Muscle layer of colon (tissue), 2 donors: ENCODE measurements at regions not wholly inside any gene's neighbourhood (a gene's known extent, or its start where the extent isn't known, plus 50 kb on each side); places are given as distances from the start of the nearest gene placed in this dataset.
A peak's percentile ranks its signal among the peaks of the same experiment; 100 is the strongest.
"Not testable (repeated sequence)": the region's sequence is repeated elsewhere in the genome, so short reads cannot be mapped to it uniquely, and the experiment has no call there.

ENCODE experiments used
- H3K27ac ChIP-seq: one replicate; pipeline ENCODE4 v1.7.0; 2013; ENCODE audit warnings: low read depth, mild to moderate bottlenecking, low read length, moderate library complexity
- H3K27me3 ChIP-seq, 2 donors: one replicate each; pipeline ENCODE4 v1.7.0; 2013; ENCODE audit warnings: low read length in 2 of 2, mild to moderate bottlenecking in 2 of 2; ENCODE audit not compliant: insufficient read depth in 2 of 2, control insufficient read depth in 1 of 2
- H3K36me3 ChIP-seq: one replicate; pipeline ENCODE4 v1.7.0; 2013; ENCODE audit warnings: mild to moderate bottlenecking, low read length; ENCODE audit not compliant: insufficient read depth
- H3K4me1 ChIP-seq: one replicate; pipeline ENCODE4 v1.7.0; 2013; ENCODE audit warnings: mild to moderate bottlenecking, low read length; ENCODE audit not compliant: insufficient read depth
- H3K4me3 ChIP-seq, 2 donors: one replicate each; pipeline ENCODE4 v1.7.0; 2013; ENCODE audit warnings: low read length in 2 of 2, low read depth in 1 of 2, mild to moderate bottlenecking in 1 of 2, moderate library complexity in 1 of 2
- H3K9ac ChIP-seq: one replicate; pipeline ENCODE4 v1.7.0; 2013; ENCODE audit warnings: low read length
- H3K9me3 ChIP-seq: one replicate; pipeline ENCODE4 v1.7.0; 2013; ENCODE audit warnings: mild to moderate bottlenecking, low read length
- donor health status: abdominal sarcoma.
- donor health status: Adenocarcinoma of cecum.

- not testable (repeated sequence) for H3K4me3 ChIP-seq, H3K9ac ChIP-seq, H3K27ac ChIP-seq, H3K9me3 ChIP-seq, H3K4me1 ChIP-seq, H3K27me3 ChIP-seq, H3K36me3 ChIP-seq
Measured at GRCh38 chr6:166700871-166701270, 73.8 kb upstream of the RPS6KA2 start.

DNA sequence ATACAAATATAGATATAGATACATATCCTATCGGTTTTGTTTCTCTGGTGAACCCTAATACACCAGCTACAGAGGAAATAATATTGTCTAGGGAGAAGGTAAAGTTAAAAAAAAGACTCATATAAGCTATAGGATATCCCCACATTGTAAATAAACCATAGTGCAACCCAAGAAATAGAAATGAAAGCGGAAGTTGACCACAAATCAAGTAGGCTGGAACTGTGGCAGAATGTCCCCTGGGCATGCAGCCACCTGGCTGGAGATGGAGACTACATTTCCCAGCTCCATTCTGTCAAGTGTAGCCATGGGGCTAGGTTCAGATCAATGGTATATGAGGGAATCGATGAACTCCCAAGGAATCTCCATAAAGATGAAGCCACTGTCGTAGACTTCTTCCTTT lies 70.1 kb upstream of the RPS6KA2 start:
- H3K9ac ChIP-seq: no peak overlapping the region
- H3K4me3 ChIP-seq: no peak overlapping the region
- H3K27me3 ChIP-seq: no peaks in the 10 kb centered on the region
- no peaks in the 10 kb centered on the region for H3K9me3 ChIP-seq
- H3K4me1 ChIP-seq: no peaks in the 10 kb centered on the region
- no peak overlapping the region for H3K27ac ChIP-seq
- H3K36me3 ChIP-seq: no peaks in the 10 kb centered on the region

DNA sequence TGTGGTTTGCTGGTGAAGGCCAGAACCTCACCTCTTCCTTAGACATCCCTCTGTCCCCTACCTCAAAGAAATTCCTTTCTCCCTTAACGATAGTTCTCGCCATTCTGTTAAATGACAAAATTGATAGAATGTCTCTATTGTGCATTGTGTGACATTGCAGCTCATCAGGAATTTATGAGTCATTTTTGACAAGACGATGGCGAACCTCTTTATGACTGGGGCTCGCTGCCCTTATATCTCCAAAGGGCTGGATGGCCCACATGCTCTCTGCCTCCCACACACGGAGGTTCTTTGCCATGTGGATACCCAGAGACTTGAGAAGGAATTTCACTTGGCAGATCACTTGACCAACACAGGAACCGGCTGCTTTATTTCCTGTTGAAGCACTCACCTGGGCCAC lies 66.8 kb upstream of the RPS6KA2 start:
- Histone ChIP-seq H3K36me3 (no peaks in the 10 kb centered on the region), H3K4me1 (peaks cover 7% of the 10 kb centered on the region), H3K9me3 (no peaks in the 10 kb centered on the region), H3K4me3 (no peak overlapping the region), H3K27me3 (no peaks in the 10 kb centered on the region), H3K9ac (no peak overlapping the region), H3K27ac (no peak overlapping the region)

GRCh38 chr6:166692723-166693302 lies 65.8 kb upstream of the RPS6KA2 start:
- Histone ChIP-seq H3K4me1 (peaks cover 7% of the 10 kb centered on the region), H3K36me3 (no peaks in the 10 kb centered on the region), H3K9me3 (no peaks in the 10 kb centered on the region), H3K4me3 (no peak overlapping the region), H3K27me3 (no peaks in the 10 kb centered on the region), H3K27ac (no peak overlapping the region), H3K9ac (no peak overlapping the region)

GRCh38 chr6:166691746-166692145 lies 64.7 kb upstream of the RPS6KA2 start:
- Histone ChIP-seq H3K9ac (no peak overlapping the region), H3K4me1 (peaks cover 7% of the 10 kb centered on the region), H3K27ac (peak overlapping the region; percentile 23), H3K9me3 (no peaks in the 10 kb centered on the region), H3K4me3 (no peak overlapping the region), H3K27me3 (no peaks in the 10 kb centered on the region), H3K36me3 (no peaks in the 10 kb centered on the region)

- Histone ChIP-seq H3K4me3 (no peak overlapping the region), H3K4me1 (peaks cover 7% of the 10 kb centered on the region), H3K9ac (no peak overlapping the region), H3K9me3 (no peaks in the 10 kb centered on the region), H3K27ac (no peak overlapping the region), H3K27me3 (no peaks in the 10 kb centered on the region), H3K36me3 (no peaks in the 10 kb centered on the region)
Measured at GRCh38 chr6:166691199-166691598, 64.1 kb upstream of the RPS6KA2 start.

DNA sequence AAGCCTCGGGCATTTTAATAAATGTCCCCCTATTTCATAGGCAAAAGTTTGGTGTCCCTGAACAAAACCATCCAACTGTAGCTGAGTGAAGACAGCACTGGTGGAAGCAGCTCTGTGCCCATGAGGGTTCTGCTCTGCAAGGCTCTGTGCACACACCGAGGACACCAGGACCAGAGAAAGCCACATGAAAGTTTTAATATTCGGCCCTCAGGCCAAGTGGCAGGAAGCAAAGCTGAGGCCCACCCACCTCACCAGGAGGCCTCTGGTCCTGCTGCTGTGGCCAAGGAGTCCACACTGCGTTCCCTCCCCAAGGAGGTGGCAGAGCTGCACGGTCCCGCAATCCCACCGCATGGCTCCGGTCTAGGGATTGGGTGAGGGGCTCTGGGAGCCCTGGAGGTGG lies 62.6 kb upstream of the RPS6KA2 start:
- no peak overlapping the region for H3K4me3 ChIP-seq
- H3K4me1 ChIP-seq: peaks cover 7% of the 10 kb centered on the region
- H3K9me3 ChIP-seq: no peaks in the 10 kb centered on the region
- H3K36me3 ChIP-seq: no peaks in the 10 kb centered on the region
- H3K27me3 ChIP-seq: no peaks in the 10 kb centered on the region
- no peak overlapping the region for H3K9ac ChIP-seq
- H3K27ac ChIP-seq: no peak overlapping the region

GRCh38 chr6:166688901-166689300 lies 61.9 kb upstream of the RPS6KA2 start:
- peaks cover 7% of the 10 kb centered on the region for H3K4me1 ChIP-seq
- no peaks in the 10 kb centered on the region for H3K36me3 ChIP-seq
- H3K9ac ChIP-seq: no peak overlapping the region
- no peaks in the 10 kb centered on the region for H3K9me3 ChIP-seq
- no peaks in the 10 kb centered on the region for H3K27me3 ChIP-seq
- no peak overlapping the region for H3K27ac ChIP-seq
- no peak overlapping the region for H3K4me3 ChIP-seq

- Histone ChIP-seq H3K27ac (no peak overlapping the region), H3K27me3 (no peaks in the 10 kb centered on the region), H3K4me3 (no peak overlapping the region), H3K36me3 (no peaks in the 10 kb centered on the region), H3K9me3 (no peaks in the 10 kb centered on the region), H3K9ac (no peak overlapping the region), H3K4me1 (peaks cover 7% of the 10 kb centered on the region)
Measured at GRCh38 chr6:166687879-166688205, 60.8 kb upstream of the RPS6KA2 start.

DNA sequence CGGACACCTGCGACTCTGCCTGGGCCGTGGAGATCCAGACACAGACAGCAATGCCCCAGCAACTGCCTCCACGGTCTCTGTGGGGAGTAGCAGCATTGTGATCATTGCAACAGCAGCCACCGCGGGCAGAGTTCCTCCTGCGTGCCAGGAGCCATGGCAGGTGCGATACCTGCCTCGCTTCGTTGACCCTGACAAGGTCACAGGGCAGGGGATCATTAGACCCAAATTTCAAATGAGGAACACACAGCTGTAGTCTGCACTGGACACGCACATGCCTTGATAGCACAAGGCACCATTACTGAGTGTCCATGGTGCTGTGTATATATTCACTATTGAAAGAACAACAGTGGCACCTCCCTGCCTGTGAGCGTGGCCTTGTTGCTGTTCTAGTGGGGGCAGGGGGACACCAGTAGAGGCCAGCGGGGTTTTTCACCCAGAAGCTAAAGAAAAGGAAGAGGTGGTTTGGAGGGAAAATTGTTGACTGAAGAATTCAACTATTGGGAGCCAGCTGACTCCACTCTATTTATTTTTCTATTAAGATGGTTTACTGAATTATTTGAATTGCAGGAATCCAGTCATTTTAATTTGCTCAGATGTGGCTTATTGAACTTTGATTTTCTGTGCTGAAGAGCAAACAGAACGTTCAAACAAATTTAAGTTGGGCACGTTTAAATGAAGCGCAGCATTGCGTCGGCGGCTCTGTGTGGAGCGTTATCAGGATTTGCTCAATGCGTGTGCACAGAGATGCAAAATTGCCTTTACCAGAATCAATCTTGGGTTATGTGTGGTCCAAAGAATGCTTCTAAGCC lies 60.2 kb upstream of the RPS6KA2 start:
- Histone ChIP-seq H3K9me3 (no peaks in the 10 kb centered on the region), H3K36me3 (no peaks in the 10 kb centered on the region)

DNA sequence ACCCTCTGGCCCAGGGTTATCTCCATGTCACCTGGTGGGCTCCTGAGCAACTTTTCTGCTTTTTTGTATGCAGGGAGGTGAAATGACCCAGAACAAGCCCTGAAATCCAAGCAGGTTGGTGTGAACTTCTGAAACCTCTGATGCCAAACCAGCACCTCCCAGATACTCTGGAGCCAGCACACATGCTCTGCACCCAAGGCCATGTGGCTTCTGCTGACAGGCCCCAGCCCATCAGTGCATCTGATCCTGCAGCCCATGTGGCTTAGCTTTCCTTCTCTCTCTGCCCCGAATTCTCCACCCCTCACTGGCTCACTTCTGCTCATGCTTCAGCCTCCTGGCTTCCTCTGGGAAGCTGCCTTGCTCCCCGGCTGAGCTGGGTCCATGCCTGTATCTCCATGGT lies 59.3 kb upstream of the RPS6KA2 start:
- Histone ChIP-seq H3K27me3 (no peaks in the 10 kb centered on the region), H3K4me1 (peaks cover 2% of the 10 kb centered on the region), H3K36me3 (no peaks in the 10 kb centered on the region), H3K9me3 (no peaks in the 10 kb centered on the region), H3K9ac (no peak overlapping the region), H3K27ac (no peak overlapping the region), H3K4me3 (no peak overlapping the region)

More for the DNA sequence above, 60.2 kb upstream of the RPS6KA2 start:
- Histone ChIP-seq H3K9ac (no peak overlapping the region), H3K4me1 (peaks cover 7% of the 10 kb centered on the region), H3K27me3 (no peaks in the 10 kb centered on the region), H3K4me3 (no peak overlapping the region), H3K27ac (no peak overlapping the region)

GRCh38 chr6:166684866-166685265 lies 57.8 kb upstream of the RPS6KA2 start:
- Histone ChIP-seq H3K4me3 (no peak overlapping the region), H3K9ac (no peak overlapping the region), H3K27me3 (no peaks in the 10 kb centered on the region), H3K36me3 (no peaks in the 10 kb centered on the region), H3K4me1 (no peaks in the 10 kb centered on the region), H3K27ac (no peak overlapping the region), H3K9me3 (no peaks in the 10 kb centered on the region)
